CD14-positive monocyte (primary cell): ENCODE measurements at regions not wholly inside any gene's neighbourhood (a gene's known extent, or its start where the extent isn't known, plus 50 kb on each side); places are given as distances from the start of the nearest gene placed in this dataset.

Source experiments
- DNase-seq, 3 donors: peaks; one replicate each; pipeline ENCODE4 v3.0.0-alpha.2; 2011 to 2022
- H2AFZ ChIP-seq: 2 replicates; pipeline ENCODE4 v1.6.0; 2012; ENCODE audit warnings: mild to moderate bottlenecking, low read depth, low read length, inconsistent platforms; ENCODE audit not compliant: insufficient read depth, poor library complexity, severe bottlenecking
- H3K27ac ChIP-seq, 2 donors: 1 replicate in 1 of 2; 2 replicates in 1 of 2; pipeline ENCODE4 v1.5.1; 2012 to 2013; ENCODE audit warnings: low read length in 2 of 2, control low read depth in 1 of 2, inconsistent platforms in 1 of 2, low read depth in 1 of 2, mild to moderate bottlenecking in 1 of 2
- H3K27me3 ChIP-seq, 2 donors: one replicate each; pipeline versions ENCODE4 v1.6.0 to v1.6.1; 2011 to 2013; ENCODE audit warnings: low read length in 2 of 2; ENCODE audit not compliant: control insufficient read depth in 2 of 2, insufficient read depth in 2 of 2
- H3K36me3 ChIP-seq, 2 donors: replicated peaks in 1 of 2; 1 replicate in 1 of 2; 2 replicates in 1 of 2; pipeline versions ENCODE4 v1.5.1 to v1.6.1; 2012 to 2013; ENCODE audit warnings: low read length in 2 of 2, control low read depth in 1 of 2, inconsistent platforms in 1 of 2, mild to moderate bottlenecking in 1 of 2; ENCODE audit not compliant: insufficient read depth in 2 of 2, control insufficient read depth in 1 of 2
- H3K4me1 ChIP-seq, 2 donors: 1 replicate in 1 of 2; 2 replicates in 1 of 2; pipeline versions ENCODE4 v1.5.1 to v1.6.1; 2012 to 2013; ENCODE audit warnings: low read length in 2 of 2, control low read depth in 1 of 2, inconsistent platforms in 1 of 2, mild to moderate bottlenecking in 1 of 2, moderate library complexity in 1 of 2; ENCODE audit not compliant: insufficient read depth in 2 of 2, control insufficient read depth in 1 of 2
- H3K4me2 ChIP-seq: replicated peaks from 2 replicates; pipeline ENCODE3; 2012; ENCODE audit warnings: low read length, moderate library complexity, mild to moderate bottlenecking; ENCODE audit not compliant: poor library complexity, severe bottlenecking; ENCODE audit errors: extremely low read depth
- H3K4me3 ChIP-seq, 3 experiments: fragments of 200-600 bp in 1 of 3; sonication (generic) in 1 of 3; replicated peaks in 1 of 3; 1 replicate in 2 of 3; 2 replicates in 1 of 3; pipeline ENCODE4 v1.5.1; 2011 to 2013; ENCODE audit warnings: low read length in 3 of 3, mild to moderate bottlenecking in 3 of 3, control low read depth in 2 of 3, low read depth in 2 of 3, inconsistent platforms in 1 of 3, moderate library complexity in 1 of 3
- H3K79me2 ChIP-seq: 2 replicates; pipeline ENCODE4 v1.6.0; 2012; ENCODE audit warnings: mild to moderate bottlenecking, control low read depth, inconsistent platforms, low read length, moderate library complexity; ENCODE audit not compliant: insufficient read depth
- H3K9ac ChIP-seq: 2 replicates; pipeline ENCODE4 v1.6.0; 2017; ENCODE audit warnings: low read length, mild to moderate bottlenecking; ENCODE audit not compliant: insufficient read depth, poor library complexity, severe bottlenecking
- H3K9me3 ChIP-seq, 2 donors: replicated peaks in 1 of 2; 1 replicate in 1 of 2; 2 replicates in 1 of 2; pipeline versions ENCODE4 v1.5.1 to v1.6.1; 2012 to 2013; ENCODE audit warnings: low read length in 2 of 2, control low read depth in 1 of 2; ENCODE audit not compliant: control insufficient read depth in 1 of 2, insufficient read depth in 1 of 2
- H4K20me1 ChIP-seq: 2 replicates; pipeline ENCODE4 v1.6.0; 2012; ENCODE audit warnings: mild to moderate bottlenecking, low read length, control low read depth, moderate library complexity; ENCODE audit not compliant: insufficient read depth
- H3K27ac Mint-ChIP-seq, 7 donors: one replicate each; pipeline ENCODE4 v1.8.0; 2020; ENCODE audit warnings: mild to moderate bottlenecking in 7 of 7, mixed read lengths in 7 of 7, moderate library complexity in 6 of 7, inconsistent platforms in 2 of 7
- H3K27me3 Mint-ChIP-seq, 3 donors: one replicate each; pipeline ENCODE4 v1.8.0; 2021 to 2022; ENCODE audit warnings: low read depth in 3 of 3, mild to moderate bottlenecking in 3 of 3, mixed read lengths in 3 of 3, moderate library complexity in 3 of 3, inconsistent platforms in 1 of 3
- H3K36me3 Mint-ChIP-seq, 2 donors: one replicate each; pipeline ENCODE4 v1.8.0; 2020; ENCODE audit warnings: mixed read lengths in 2 of 2, inconsistent platforms in 1 of 2, mild to moderate bottlenecking in 1 of 2
- H3K4me1 Mint-ChIP-seq: one replicate; pipeline ENCODE4 v1.8.0; 2020; ENCODE audit warnings: mild to moderate bottlenecking, mixed read lengths
- H3K4me3 Mint-ChIP-seq, 2 donors: one replicate each; pipeline ENCODE4 v1.8.0; 2020; ENCODE audit warnings: mild to moderate bottlenecking in 2 of 2, mixed read lengths in 2 of 2, moderate library complexity in 1 of 2
- H3K9me3 Mint-ChIP-seq, 7 donors: one replicate each; pipeline ENCODE4 v1.8.0; 2020 to 2022; ENCODE audit warnings: mixed read lengths in 7 of 7, mild to moderate bottlenecking in 6 of 7, moderate library complexity in 6 of 7, inconsistent platforms in 2 of 7
- WGBS: methylation state at CpG from one replicate; pipeline ENCODE4 v1.1.5; 2013; ENCODE audit warnings: missing lambda C conversion rate; ENCODE audit not compliant: insufficient coverage; 5-methylcytosine and 5-hydroxymethylcytosine counted together
- intact Hi-C, 2 donors: fragments of 100-400 bp; cut with micrococcal nuclease; formaldehyde crosslinking; loops; one replicate each; pipeline versions ENCODE4 v1.15.0 to v1.15.1; 2023
- TF ChIP-seq, protein P1 (sequence below): fragments of 200-600 bp; IDR thresholded peaks from one replicate; pipeline ENCODE4 v1.8.0; 2022; ENCODE audit warnings: antibody characterized with exemption, mild to moderate bottlenecking

DNA sequence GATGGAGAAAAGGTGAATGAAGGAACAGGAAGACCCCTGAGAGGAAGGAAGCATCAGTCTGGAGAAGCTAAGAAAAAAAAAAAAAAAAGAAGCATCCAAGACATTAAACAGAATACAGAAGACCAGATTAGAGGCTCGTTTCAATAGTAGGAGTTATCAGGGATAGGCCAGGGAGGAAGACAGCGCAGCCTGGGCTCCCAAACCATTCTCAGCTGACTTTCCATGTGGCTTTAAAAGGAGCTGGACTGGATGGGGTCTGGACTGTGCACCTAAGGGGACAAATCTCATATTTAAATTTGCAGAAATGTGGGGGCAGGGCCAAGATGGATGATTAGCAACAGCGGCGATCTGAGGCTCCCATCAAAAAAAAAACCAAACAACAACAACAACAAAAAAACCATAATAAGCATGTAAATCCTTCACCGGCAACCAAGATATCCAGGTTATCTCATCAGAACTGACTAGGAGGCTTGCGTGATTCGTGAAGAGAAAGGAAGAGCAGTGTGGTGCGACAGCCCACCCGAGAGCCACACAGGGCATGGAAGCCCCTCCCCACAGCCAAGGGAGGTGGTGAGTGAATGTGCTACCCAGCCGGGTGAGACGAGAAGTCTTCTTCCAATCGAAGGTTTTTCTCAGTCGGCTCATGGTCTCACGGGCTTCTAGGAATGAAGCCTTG, 114.9 kb upstream of the ADAMTS16 start:
- DNase-seq: no peak
- no peaks in the 10 kb centered on the region for H3K36me3 Mint-ChIP-seq
- Histone ChIP-seq H3K36me3 (no peaks in the 10 kb centered on the region), H3K4me3 (no peak overlapping the region), H3K27ac (no peak overlapping the region), H4K20me1 (no peaks in the 10 kb centered on the region), H3K79me2 (no peaks in the 10 kb centered on the region), H3K9ac (no peak overlapping the region), H3K9me3 (peaks cover 27 to 30% of the 10 kb centered on the region in 2 donors), H3K27me3 (no peaks in the 10 kb centered on the region), H2AFZ (no peak overlapping the region), H3K4me2 (no peak overlapping the region), H3K4me1 (no peaks in the 10 kb centered on the region)
- no peaks in the 10 kb centered on the region for H3K27me3 Mint-ChIP-seq
- H3K9me3 Mint-ChIP-seq: peaks cover 5 to 21% (median 8%) of the 10 kb centered on the region in 7 donors
- intact Hi-C loops: no loop called here
- TF ChIP-seq, protein P1, sequence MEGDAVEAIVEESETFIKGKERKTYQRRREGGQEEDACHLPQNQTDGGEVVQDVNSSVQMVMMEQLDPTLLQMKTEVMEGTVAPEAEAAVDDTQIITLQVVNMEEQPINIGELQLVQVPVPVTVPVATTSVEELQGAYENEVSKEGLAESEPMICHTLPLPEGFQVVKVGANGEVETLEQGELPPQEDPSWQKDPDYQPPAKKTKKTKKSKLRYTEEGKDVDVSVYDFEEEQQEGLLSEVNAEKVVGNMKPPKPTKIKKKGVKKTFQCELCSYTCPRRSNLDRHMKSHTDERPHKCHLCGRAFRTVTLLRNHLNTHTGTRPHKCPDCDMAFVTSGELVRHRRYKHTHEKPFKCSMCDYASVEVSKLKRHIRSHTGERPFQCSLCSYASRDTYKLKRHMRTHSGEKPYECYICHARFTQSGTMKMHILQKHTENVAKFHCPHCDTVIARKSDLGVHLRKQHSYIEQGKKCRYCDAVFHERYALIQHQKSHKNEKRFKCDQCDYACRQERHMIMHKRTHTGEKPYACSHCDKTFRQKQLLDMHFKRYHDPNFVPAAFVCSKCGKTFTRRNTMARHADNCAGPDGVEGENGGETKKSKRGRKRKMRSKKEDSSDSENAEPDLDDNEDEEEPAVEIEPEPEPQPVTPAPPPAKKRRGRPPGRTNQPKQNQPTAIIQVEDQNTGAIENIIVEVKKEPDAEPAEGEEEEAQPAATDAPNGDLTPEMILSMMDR: no peak
- no peak overlapping the region for H3K4me3 Mint-ChIP-seq
- 92% methylated on average over 7 of the region's 14 CpGs for WGBS
- H3K4me1 Mint-ChIP-seq: no peaks in the 10 kb centered on the region
- peak overlapping the region in 1 of 7 donors; percentile 61 for H3K27ac Mint-ChIP-seq

DNA sequence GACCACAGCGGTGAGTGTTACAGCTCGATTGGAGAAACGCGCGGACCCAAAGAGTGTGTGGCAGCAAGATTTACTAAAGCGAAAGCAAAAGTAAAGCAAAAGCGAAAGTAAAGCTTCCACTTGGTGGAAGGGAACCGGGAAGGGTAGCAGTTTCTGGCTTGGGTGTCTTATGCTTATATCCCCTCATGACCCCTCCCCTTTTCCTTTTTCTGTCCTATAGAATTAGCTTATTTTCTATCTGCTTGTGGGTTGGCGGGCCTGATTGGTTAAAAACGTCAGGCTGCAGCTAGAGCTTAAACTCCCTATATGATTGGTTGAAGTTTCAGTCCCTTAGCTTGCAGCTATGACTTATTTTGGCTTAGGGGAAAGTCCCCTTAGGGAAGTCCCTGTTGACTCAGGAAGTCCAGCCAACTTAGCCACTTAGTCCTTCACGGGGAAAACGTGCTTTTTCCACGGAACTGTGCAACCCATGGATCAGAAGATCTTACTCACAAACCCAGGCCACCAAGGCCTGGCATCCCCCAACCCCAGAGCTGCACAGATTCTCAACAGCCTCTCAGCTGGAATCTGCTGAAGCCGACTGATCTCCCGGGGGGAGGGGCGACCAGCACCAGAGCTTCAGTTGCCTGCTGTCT, 114.2 kb upstream of the ADAMTS16 start:
- H4K20me1 ChIP-seq: no peaks in the 10 kb centered on the region
- DNase-seq: no peak
- intact Hi-C loops: no loop called here
- Mint-ChIP-seq H3K4me1 (no peaks in the 10 kb centered on the region), H3K9me3 (peaks cover 5 to 21% (median 8%) of the 10 kb centered on the region in 7 donors), H3K4me3 (no peak overlapping the region), H3K27me3 (peaks cover 0 to 1% (median 0%) of the 10 kb centered on the region in 3 donors), H3K27ac (no peak overlapping the region), H3K36me3 (no peaks in the 10 kb centered on the region)
- no peaks in the 10 kb centered on the region for H3K36me3 ChIP-seq
- H3K9me3 ChIP-seq: peaks cover 27 to 30% of the 10 kb centered on the region in 2 donors
- no peak overlapping the region for H3K27ac ChIP-seq
- H3K9ac ChIP-seq: no peak overlapping the region
- H2AFZ ChIP-seq: no peak overlapping the region
- WGBS: 90% methylated on average over 7 of the region's 16 CpGs
- H3K27me3 ChIP-seq: no peaks in the 10 kb centered on the region
- no peaks in the 10 kb centered on the region for H3K79me2 ChIP-seq
- H3K4me3 ChIP-seq: no peak overlapping the region
- TF ChIP-seq, protein P1: no peak
- H3K4me2 ChIP-seq: no peak overlapping the region
- no peaks in the 10 kb centered on the region for H3K4me1 ChIP-seq
